ENCODE measurements at regions not wholly inside any gene's neighbourhood (a gene's known extent, or its start where the extent isn't known, plus 50 kb on each side); places are given as distances from the start of the nearest gene placed in this dataset.

GRCh38 chr5:1723957-1724821 lies 75.4 kb downstream of the MRPL36 start:
- POLR2A ChIA-PET, result interaction anchor here (0.7 kb wide), 1 partner anchor 8 kb away, joined by 3 read pairs; no protein-coding TSS in a partner anchor

More at GRCh38 chr5:1723957-1724821, 75.4 kb downstream of the MRPL36 start:
- H3K9ac ChIP-seq (ENCODE audit: control insufficient read depth, insufficient read depth, low read length), result no peak overlapping the region
- DNase-seq (ENCODE audit: low read depth, low spot score), result no peak
- BruUV-seq (replicated peaks), result no TSS peak
- H3K27me3 ChIP-seq (replicated peaks in 1 of 2; ENCODE audit: control insufficient read depth in 2 of 2, insufficient read depth in 2 of 2, low read length in 1 of 2), result peaks cover 4 to 6% of the 10 kb centered on the region in 2 experiments
- intact Hi-C loops (cut with micrococcal nuclease; ENCODE audit: unreplicated experiment) (no loop called here), in situ Hi-C loops (cut with MboI) (no loop called here)
- 27% methylated on average over 21 of the region's 21 CpGs for WGBS (ENCODE audit: insufficient coverage, insufficient replicate concordance, low lambda C conversion rate, missing lambda C conversion rate)
- no peak overlapping the region for H3K27ac ChIP-seq (ENCODE audit: control insufficient read depth, insufficient read depth)
- no peaks in the 10 kb centered on the region for H4K20me1 ChIP-seq (ENCODE audit: control insufficient read depth, insufficient read depth)
- H3K4me1 ChIP-seq (ENCODE audit: control insufficient read depth, insufficient read depth, low read length), result no peaks in the 10 kb centered on the region
- SMC1A ChIA-PET (ENCODE audit: uncharacterized antibody, unreplicated experiment), result no interaction called here
- no peak for FAIRE-seq
- H3K4me2 ChIP-seq (ENCODE audit: control insufficient read depth, insufficient read depth), result no peak overlapping the region
- no peak overlapping the region for H2AFZ ChIP-seq (ENCODE audit: control insufficient read depth, low read depth, low read length)
- RAD21 ChIA-PET (ENCODE audit: unreplicated experiment), result no interaction called here
- H3K79me2 ChIP-seq (ENCODE audit: control insufficient read depth, insufficient read depth, low read length), result no peaks in the 10 kb centered on the region
- H3K4me3 ChIP-seq, result no peak overlapping the region
- CTCF ChIA-PET, result no interaction called here
- ATAC-seq, result no peak
- TF ChIP-seq DPF2 (IDR thresholded peaks at IDR 0.05) (no peak), PAX8 (IDR thresholded peaks at IDR 0.05) (no peak), TCF12 (IDR thresholded peaks at IDR 0.05; ENCODE audit: low read depth, low read length) (no peak), SIX5 (IDR thresholded peaks at IDR 0.05; ENCODE audit: low read depth, low read length, severe bottlenecking) (no peak), MXI1 (IDR thresholded peaks at IDR 0.05; ENCODE audit: low read depth, low read length) (no peak), YY1 (IDR thresholded peaks at IDR 0.05; ENCODE audit: low read depth, low read length) (no peak), ATF7 (IDR thresholded peaks at IDR 0.05; ENCODE audit: low read depth) (no peak), NFIC (IDR thresholded peaks at IDR 0.05; ENCODE audit: low read depth, low read length) (no peak)
- TF ChIP-seq, protein P1, sequence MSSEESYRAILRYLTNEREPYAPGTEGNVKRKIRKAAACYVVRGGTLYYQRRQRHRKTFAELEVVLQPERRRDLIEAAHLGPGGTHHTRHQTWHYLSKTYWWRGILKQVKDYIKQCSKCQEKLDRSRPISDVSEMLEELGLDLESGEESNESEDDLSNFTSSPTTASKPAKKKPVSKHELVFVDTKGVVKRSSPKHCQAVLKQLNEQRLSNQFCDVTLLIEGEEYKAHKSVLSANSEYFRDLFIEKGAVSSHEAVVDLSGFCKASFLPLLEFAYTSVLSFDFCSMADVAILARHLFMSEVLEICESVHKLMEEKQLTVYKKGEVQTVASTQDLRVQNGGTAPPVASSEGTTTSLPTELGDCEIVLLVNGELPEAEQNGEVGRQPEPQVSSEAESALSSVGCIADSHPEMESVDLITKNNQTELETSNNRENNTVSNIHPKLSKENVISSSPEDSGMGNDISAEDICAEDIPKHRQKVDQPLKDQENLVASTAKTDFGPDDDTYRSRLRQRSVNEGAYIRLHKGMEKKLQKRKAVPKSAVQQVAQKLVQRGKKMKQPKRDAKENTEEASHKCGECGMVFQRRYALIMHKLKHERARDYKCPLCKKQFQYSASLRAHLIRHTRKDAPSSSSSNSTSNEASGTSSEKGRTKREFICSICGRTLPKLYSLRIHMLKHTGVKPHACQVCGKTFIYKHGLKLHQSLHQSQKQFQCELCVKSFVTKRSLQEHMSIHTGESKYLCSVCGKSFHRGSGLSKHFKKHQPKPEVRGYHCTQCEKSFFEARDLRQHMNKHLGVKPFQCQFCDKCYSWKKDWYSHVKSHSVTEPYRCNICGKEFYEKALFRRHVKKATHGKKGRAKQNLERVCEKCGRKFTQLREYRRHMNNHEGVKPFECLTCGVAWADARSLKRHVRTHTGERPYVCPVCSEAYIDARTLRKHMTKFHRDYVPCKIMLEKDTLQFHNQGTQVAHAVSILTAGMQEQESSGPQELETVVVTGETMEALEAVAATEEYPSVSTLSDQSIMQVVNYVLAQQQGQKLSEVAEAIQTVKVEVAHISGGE (CRISPR knock-in tag; IDR thresholded peaks at IDR 0.05), result no peak
- TF ChIP-seq, protein P2, sequence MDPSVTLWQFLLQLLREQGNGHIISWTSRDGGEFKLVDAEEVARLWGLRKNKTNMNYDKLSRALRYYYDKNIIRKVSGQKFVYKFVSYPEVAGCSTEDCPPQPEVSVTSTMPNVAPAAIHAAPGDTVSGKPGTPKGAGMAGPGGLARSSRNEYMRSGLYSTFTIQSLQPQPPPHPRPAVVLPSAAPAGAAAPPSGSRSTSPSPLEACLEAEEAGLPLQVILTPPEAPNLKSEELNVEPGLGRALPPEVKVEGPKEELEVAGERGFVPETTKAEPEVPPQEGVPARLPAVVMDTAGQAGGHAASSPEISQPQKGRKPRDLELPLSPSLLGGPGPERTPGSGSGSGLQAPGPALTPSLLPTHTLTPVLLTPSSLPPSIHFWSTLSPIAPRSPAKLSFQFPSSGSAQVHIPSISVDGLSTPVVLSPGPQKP (IDR thresholded peaks at IDR 0.05; ENCODE audit: low read depth, low read length), result no peak
- H3K36me3 ChIP-seq (ENCODE audit: control insufficient read depth in 2 of 2, insufficient read depth in 2 of 2, low read length in 1 of 2), result no peaks in the 10 kb centered on the region
- no peaks in the 10 kb centered on the region; the same call in 2 of the 3 replicates for H3K9me3 ChIP-seq (replicated peaks; ENCODE audit: control insufficient read depth, insufficient read depth, low read length)

Data from GM12878 (cell line).